ENCODE measurements at regions not wholly inside any gene's neighbourhood (a gene's known extent, or its start where the extent isn't known, plus 50 kb on each side); places are given as distances from the start of the nearest gene placed in this dataset.
"Not testable (repeated sequence)": the region's sequence is repeated elsewhere in the genome, so short reads cannot be mapped to it uniquely, and the experiment has no call there.

DNA sequence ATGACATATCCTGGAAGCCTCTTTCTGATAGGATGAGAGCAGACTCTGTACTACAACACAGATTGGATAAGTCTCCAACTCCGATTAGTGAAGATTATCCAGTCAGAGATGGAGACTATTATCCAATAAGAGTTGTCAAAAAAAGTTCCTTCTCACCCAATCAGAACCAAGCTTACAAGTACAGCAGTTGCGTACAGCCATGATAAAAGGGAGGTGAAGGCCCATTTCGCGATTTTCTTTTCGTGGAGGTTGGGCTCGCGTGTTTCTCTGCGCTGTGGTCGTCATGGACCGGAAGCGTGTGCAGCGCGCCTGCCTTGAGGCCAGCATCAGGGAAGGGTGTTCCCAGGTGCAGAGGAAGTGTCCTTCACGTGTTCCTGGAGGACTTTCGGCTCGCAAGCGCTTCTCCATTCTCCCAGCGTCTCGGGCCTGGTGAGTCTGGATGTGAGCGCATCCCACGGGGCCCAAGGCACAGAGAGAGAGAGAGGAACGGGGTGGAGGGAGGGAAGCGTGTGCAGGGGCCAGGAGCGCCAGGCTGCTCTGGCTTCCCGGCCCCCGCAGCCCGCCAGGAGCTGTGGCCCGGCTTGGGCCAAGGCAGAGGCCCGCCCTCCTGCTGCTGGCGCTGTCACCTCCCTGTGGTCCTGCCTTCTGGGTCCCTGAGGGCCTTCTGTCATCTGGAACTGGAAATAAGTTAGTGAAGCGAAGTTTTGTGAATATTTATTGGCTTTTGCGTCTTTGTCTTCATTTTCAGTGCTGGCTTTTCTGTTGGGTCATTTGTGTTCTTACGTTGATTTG lies 53.9 kb downstream of the CDRT15L2 start:
- DNase-seq: not testable (repeated sequence)

DNA sequence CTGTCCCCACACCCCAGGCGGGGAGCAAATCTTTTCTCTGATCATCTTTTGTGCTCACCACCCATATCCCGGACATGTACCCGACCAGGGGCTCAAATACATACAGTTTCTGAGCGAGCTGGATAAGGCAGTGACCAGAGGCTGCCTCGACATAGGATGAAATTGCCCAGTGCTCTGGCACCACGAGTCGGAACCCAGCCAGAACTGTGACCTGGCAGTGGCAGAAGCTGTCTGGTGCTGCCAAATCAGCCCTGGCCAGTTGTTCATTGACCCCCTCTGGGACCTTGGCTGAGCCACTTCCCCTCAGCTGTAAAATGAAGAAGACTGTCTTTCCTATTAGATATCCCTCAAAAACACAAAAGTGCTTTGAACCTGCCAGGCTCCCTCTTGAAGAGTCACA lies 60.6 kb downstream of the CDRT15L2 start:
- not testable (repeated sequence) for DNase-seq

DNA sequence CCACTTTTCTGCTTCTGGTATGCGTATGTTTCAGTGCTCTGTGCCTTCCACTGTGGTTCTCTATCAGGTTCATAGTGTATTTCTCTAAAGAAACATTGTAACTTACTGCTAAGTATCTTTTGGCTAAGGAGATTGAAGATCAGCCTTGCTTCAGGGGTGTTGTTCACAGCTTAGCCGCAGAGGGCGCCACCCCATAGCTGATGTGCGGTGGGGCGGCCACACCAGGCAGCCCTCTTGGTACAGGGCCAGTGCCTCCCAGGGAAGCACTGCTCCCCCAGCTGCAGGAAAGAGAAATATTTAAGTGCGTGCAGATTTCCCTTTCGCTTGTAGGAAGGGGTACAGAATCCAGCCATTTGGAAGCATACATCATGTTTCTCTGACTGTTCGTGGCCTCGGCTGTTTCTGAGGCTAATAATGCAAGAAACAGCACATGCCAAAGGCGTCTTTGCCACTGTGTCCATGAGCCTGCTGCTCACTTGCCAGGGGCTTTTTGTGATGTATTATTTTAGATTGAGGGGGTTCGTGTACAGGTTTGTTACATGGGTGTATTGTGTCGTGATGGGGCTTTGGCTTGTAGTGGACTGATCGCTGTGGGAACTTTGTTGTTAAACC lies 67.2 kb downstream of the CDRT15L2 start:
- DNase-seq: peak; percentile 34

DNA sequence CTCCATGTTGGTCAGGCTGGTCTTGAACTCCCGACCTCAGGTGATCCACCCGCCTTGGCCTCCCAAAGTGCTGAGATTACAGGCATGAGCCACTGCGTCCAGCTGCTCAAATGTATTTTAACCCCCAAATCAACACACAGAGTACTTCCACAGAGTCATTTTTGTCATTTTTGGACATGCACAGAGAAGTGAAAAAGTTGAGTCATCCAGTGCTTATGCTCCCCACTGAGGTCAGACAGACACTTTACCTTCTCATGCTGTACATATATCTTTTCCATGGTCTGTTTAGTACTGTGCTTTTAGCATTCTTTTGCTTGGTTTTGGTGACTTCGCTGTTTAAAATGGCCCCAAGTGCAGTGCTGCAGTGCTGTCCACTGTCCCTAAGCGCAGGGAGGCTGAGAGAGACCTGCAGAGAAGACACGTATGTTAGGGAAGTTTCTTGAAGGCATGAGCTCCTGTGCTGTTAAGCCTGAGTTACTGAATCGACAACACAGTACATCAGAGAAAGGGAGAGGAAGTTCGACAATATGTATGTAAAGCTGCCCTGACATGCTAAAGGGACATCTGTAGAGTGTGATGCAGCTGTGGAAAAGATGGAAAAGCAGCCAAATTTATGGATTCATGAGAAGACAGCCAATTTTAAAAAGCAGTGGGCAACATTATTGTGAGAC lies 69.7 kb downstream of the CDRT15L2 start:
- not testable (repeated sequence) for DNase-seq

DNA sequence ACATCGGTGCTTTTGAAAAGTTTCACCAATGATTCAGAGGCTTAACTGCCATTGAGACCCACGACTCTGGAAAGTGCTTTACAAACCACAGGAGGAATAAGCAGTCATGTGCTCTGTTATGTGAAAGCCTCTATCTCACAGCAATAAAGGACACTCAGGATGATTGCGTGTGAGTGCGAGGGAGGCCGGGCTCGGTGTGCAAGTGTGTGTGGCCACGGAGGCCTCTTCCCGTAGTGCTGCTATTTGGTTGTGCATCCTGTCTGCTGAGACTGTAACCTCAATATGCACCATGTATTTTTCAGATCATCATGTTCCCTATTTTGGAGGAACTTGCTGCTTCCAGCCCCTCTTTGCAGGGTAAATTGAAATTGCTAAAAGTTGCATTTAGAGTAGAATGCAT lies 71.5 kb downstream of the CDRT15L2 start:
- DNase-seq: not testable (repeated sequence)

DNA sequence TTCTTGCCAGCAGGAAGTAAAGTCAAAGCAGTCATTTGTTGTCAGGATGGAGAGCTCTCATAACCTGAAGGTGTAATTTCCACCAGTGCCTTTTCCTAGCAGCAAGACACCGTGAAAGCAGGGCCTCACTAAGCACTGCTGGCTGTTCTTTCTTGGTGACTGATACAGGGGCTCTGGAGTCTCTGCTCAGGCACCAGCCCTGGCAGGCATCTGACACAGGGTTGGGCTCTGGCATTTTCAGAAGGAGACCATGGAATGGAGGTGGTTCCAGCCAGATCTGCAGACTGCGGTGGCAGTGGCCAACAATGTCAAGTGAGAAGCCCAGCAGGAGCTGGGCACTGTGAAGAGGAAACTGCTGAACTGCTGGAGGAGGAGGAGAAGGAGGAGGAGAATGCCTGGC lies 72.2 kb downstream of the CDRT15L2 start:
- DNase-seq: not testable (repeated sequence)

DNA sequence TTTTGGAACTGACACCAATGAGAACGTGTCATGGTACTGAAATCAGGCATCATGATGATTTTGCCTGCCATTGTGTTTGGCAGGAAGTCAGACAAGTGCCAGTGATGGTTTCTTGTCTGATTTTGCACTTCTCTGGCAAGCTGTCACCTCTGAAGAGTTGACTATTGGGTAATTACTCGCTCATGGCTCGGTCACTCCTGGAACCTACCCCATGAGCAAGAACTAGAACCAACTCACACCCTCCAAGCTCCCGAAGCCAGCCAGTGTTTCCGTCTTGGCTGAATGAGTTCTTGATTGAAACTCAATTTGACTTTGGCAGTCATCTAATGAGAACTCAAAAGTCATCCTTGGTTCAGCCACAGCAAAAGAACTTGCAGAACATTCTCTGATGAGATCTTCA lies 73.9 kb downstream of the CDRT15L2 start:
- not testable (repeated sequence) for DNase-seq

DNA sequence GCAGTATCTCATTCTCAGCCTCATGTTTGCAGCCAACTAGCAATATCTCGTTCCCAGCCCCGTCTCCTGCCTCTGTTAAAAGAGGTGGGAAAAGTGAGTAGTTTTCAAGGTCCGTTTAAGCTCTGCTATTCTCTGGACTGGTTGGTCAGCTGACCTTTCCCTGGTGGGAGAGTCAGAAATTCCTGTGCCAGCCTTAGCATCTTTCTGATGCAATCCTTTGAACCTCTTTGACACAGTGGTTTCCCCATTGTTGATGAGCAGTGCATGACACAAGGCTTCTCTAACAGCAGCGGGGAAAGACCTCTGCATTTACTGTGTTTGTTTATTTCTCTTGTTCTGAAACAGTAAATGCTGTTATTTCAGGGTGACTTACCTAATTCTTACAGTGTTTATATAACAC lies 74.6 kb downstream of the CDRT15L2 start:
- DNase-seq: not testable (repeated sequence)

DNA sequence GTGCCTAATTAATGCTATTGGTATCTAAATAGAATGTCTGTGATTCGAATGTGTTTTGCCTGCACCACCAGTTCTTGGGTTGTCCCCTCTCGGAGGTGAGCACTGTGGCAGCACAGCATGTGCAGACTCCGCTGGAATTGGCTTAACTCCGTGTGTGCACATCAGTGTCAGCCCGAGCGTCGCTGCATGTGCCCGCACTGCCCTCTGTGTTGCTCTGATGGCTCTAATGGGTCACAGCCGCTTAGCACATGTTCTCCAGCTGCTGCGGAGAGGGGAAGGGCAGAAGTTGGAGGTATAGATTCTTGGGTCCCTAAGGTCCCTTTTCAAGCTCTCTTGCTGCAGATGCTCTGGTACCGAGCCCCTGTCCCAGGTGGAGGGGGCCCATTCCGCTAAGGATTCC lies 75.1 kb downstream of the CDRT15L2 start:
- DNase-seq: not testable (repeated sequence)

DNA sequence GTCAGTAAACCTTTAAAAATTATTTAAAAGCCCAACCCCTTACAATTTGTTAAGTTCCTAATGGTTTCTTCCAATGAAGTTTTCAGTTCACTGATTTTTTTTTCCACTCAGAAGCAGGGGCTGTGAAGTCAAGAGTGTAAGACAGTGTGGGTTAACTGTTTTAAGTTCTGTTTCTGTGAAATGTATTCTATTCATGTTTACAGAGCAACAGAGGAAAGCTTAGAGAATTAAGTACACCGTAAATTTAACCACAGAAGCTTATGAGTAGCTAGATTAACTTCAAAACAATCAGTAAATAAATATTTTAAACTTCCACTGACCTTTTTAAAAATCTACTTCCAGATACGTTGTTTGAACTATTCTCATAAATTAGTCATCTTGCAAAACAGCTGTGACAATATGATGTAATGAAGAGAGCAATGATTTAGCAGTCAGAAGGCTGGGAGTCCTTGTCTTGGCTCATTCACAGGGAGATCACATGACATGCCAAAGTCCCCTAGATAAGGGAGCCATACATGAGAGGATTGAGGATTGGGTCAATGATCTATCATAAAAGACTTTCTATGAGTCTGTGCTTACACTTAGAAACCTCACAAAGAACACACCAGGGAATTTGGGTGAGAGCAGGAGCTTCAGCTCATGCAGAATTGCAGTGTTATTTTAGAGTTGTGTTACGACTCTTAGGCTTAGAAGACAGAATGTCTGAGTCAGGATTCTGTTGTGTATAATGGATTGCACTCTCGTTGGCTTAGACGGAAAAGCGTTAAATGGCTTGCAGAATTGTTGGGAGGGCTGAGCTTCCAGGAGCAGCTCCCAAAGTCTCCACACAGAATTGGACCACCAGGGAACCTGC lies 85.8 kb downstream of the CDRT15L2 start:
- DNase-seq: not testable (repeated sequence)

DNA sequence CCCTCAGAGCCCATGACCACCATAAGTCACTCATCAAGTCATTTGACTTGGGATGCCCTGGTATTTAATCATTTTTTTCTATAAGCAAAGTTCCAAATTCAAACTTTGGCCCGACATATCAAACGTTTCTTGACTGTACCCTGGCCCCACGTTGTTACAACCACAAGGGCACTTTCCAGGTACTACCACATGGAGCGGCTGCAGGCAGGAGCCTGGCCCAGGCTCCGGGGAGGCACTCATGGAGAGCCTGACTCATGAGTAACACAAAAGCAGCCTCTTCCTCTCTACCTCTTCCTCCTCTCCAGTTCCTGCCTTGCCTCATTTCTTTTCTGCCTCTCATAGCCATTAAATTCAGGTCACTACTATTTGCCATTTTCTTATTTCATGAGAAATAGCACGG lies 87.2 kb downstream of the CDRT15L2 start:
- not testable (repeated sequence) for DNase-seq

DNA sequence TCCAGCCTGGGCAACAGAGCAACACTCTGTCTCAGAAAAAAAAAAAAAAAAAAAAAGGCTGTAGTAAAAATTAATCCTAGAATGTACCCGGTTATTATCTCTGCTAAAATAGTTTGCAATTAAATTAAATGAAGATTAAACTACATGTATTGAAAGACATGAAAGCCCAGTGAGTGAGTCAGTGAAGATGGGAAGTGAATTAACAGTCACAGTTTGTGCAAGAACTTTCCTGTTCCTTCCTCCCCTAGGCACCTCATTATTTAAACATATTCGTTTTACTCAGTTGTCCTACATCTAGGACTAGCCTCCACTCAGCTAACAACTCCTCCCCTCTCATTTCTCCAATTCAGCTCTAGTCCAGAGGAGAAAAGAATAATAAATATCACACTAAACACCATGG lies 88.2 kb downstream of the CDRT15L2 start:
- not testable (repeated sequence) for DNase-seq

DNA sequence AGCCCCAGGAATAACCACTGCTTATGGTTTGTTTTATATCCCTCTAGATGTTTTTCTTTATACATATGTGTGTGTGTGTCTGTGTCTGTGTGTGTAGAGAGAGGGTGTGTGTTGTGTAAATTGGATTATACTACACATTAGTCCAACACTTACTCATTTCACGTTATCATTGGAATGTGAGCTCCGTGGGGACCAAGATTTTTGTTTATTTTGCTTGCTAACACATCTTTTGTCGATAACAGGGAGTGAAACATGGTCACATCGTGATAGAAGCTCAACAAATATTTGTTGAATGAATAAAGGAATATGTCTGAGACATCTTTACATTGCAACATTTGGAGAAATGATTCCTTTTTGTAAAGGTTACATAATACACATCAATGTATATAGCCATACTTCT lies 88.8 kb downstream of the CDRT15L2 start:
- not testable (repeated sequence) for DNase-seq

DNA sequence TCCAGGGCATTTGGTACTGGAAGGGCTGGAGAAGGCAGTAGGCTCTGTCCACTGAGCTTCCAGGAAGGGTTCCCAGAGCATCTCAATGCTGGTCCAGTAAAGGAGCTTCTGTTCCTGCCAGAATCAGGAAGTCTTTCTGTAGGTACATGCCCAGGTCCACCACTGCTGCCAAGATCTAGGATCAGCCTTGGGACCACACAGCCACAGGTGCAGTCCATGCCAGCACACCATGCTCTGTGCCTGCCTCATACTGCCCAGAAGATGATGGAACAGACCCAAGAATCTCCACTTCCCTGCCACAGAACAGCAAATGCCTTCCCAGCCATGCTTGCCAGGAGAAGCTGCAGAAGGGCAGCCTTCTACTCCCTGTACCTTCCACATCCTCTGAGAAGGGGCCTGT lies 89.3 kb downstream of the CDRT15L2 start:
- DNase-seq: not testable (repeated sequence)

DNA sequence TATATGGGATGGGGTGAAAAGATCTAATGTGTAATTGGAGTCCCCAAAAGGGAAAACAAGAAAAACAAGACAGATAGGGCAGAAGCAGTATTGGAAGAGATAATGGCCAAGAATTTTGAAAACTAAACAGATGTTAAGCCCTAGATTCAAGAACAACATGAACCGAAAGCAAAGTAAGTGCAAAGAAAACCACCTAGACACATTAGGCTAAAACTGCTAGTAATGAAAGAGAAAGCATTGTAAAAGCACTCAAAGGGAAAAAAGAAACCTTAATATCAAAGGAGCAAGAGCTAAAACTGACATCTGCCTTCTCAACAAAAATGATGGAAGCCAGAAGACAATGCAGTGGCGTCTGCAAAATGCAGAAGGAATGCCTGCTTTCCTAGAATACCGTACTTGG lies 91.0 kb downstream of the CDRT15L2 start:
- DNase-seq: not testable (repeated sequence)

DNA sequence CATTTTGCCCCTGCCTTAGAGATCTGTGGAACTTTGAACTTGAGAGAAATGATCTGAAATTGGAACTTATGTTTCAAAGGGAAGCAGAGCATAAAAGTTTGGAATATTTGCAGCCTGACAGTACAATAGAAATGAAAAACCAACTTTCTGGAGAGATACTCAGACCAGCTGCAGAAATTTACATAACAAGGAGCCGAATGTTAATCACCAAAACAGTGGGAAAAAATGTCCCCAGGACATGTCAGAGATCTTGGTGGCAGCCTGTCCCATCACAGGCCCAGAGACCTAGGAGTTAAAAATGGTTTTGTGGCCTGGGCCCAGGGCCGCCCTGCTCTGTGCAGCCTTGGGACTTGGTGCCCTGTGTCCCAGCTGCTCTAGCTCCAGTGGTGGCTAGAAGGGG lies 94.8 kb downstream of the CDRT15L2 start:
- not testable (repeated sequence) for DNase-seq

DNA sequence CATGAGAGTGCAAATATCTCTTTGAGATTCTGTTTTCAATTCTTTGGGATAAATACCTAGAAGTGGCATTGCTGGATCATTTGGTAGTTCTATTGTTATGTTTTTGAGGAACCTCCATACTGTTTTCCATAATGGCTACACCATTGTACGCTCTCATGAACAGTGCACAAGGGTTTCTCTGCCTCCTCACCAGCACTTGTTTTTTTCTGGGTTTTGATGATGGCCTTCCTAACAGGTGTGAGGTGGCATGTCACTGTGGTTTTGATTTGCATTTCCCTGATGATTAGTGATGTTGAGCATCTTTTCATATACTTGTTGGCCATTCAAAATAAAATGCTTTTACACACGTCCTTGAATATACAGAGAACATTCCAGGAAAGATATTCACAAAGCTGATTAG lies 96.2 kb downstream of the CDRT15L2 start:
- DNase-seq: not testable (repeated sequence)

DNA sequence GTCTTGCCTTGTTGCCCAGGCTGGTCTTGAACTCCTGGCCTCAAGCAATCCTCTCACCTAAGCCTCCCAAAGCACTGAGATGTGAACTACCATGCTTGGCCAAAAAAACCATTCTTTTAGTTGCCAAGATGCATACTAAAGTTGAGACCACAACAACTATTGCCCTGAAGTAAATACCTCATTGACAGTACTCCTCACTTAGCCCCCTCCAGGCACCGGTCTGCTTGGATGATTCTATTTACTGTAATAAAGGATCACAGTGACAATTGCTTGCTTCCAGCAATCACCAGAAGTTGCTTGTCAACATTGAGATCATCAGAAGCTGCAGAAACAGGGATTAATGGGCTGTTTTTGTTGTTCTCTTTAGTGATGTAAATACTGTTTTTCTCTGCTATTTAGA lies 97.1 kb downstream of the CDRT15L2 start:
- not testable (repeated sequence) for DNase-seq

DNA sequence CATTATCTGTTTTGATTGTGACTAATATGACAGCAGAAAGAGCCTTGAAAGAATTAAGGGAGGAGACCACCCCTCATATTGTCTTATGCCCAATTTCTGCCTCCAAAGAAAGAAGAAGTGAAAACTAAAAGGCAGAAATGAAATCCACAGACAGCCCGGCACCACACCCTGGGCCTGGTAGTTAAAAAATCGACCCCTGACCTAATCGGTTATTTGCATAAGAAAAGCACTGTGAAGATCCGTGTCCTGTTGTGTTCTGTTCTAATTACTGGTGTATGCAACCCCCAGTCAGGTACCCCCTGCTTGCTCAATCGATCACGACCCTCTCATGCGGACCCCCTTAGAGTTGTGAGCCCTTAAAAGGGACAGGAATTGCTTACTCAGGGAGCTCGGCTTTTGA lies 97.9 kb downstream of the CDRT15L2 start:
- DNase-seq: not testable (repeated sequence)

DNA sequence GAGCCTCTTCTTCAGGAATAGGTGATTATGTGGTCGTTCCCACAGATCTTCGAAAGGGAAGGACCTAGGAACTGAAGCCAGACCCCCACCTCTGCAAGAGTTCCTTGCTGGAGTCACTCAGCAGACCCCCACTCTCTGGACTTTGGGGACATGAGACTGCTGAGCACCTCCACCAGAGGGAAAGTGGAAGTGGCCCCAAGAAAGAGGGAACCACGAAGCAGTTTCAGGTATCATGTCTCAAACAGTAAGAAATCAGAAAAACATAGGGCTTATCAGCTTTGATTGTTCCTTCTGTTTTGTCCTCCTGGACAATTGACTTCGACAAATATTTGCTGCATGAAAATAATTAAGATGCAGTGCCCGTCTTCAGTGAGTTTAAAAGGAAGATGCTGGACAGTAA lies 98.9 kb downstream of the CDRT15L2 start:
- not testable (repeated sequence) for DNase-seq

DNA sequence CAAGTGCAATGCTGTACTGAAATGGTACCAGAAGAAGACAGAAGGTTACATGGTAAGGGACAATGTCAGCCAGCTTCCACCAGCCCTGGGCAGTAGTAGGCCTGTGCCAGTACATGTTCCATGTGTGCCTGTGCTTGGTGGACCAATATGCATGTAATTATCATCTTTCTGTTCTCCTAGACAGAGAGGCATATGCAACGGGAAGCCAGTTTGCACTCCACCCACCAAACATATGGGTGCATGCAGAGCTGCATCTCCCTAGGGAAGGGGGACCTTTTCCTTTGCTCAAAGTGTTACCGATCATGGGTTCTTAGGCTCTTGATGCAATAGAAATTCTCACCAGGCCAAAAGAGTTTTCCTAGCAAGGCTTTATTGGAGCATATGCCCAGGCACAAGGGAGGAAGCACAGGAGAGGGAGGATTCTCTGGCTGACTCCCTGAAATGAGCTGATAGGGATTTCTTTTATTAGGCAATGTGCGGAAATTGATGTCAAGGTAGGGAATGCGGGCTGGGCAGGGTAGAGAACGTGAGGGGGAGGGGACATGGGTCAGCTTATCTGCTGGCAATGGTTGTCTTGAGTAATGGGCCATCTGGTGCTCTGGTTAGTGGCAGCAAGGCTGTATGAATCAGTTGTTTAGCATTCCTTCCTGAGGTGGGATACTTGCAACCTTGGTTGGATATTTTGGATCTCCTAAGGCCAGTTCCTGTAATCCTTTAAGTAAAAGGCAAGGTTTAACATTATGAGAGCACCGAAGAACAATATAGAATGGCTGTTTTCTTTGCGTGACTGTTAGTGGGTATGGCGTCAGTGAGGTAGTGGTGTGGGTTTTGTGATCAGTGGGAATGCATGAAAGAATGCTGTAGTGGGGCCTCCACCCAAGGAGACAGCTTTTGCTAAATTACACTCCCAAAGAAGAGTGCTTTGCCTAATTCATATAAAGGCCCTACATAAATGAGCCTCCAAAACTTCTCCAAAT lies 102.5 kb downstream of the CDRT15L2 start:
- peak; percentile 13 for DNase-seq

All from NCI-H524 treated with DMSO at 0.1 percent for 48 hours (cell line).